ENCODE measurements at regions not wholly inside any gene's neighbourhood (a gene's known extent, or its start where the extent isn't known, plus 50 kb on each side); places are given as distances from the start of the nearest gene placed in this dataset.

- DNase-seq (ENCODE audit: low spot score), result no peak
Measured at GRCh38 chr10:3482200-3482993, 302.6 kb downstream of the KLF6 start.

- DNase-seq (ENCODE audit: low spot score), result no peak
Measured at GRCh38 chr10:3481496-3481895, 303.5 kb downstream of the KLF6 start.

- DNase-seq (ENCODE audit: low spot score), result no peak
Measured at GRCh38 chr10:3480990-3481315, 304.1 kb downstream of the KLF6 start.

GRCh38 chr10:3480281-3480989, 304.6 kb downstream of the KLF6 start:
- DNase-seq (ENCODE audit: low spot score), result no peak

- no peak for DNase-seq (ENCODE audit: low spot score)
Measured at GRCh38 chr10:3478632-3479240, 306.2 kb upstream of the PITRM1 start.

GRCh38 chr10:3478153-3478552, 305.6 kb upstream of the PITRM1 start:
- no peak for DNase-seq (ENCODE audit: low spot score)

- no peak for DNase-seq (ENCODE audit: low spot score)
Measured at GRCh38 chr10:3477683-3478082, 305.1 kb upstream of the PITRM1 start.

GRCh38 chr10:3476640-3477448, 304.3 kb upstream of the PITRM1 start:
- DNase-seq (ENCODE audit: low spot score), result no peak

- no peak for DNase-seq (ENCODE audit: low spot score)
Measured at GRCh38 chr10:3476186-3476585, 303.6 kb upstream of the PITRM1 start.

- DNase-seq (ENCODE audit: low spot score), result no peak
Measured at GRCh38 chr10:3475367-3475766, 302.8 kb upstream of the PITRM1 start.

GRCh38 chr10:3474266-3474665, 301.7 kb upstream of the PITRM1 start:
- DNase-seq (ENCODE audit: low spot score), result no peak

GRCh38 chr10:3473271-3473670, 300.7 kb upstream of the PITRM1 start:
- no peak for DNase-seq (ENCODE audit: low spot score)

- no peak for DNase-seq (ENCODE audit: low spot score)
Measured at GRCh38 chr10:3472287-3473051, 299.9 kb upstream of the PITRM1 start.

- DNase-seq (ENCODE audit: low spot score), result no peak
Measured at GRCh38 chr10:3471927-3472286, 299.3 kb upstream of the PITRM1 start.

- no peak for DNase-seq (ENCODE audit: low spot score)
Measured at GRCh38 chr10:3471472-3471871, 298.9 kb upstream of the PITRM1 start.

GRCh38 chr10:3470191-3470590, 297.6 kb upstream of the PITRM1 start:
- no peak for DNase-seq (ENCODE audit: low spot score)

- no peak for DNase-seq (ENCODE audit: low spot score)
Measured at GRCh38 chr10:3469639-3470020, 297.0 kb upstream of the PITRM1 start.

GRCh38 chr10:3468919-3469638, 296.5 kb upstream of the PITRM1 start:
- no peak for DNase-seq (ENCODE audit: low spot score)

GRCh38 chr10:3467052-3467951, 294.7 kb upstream of the PITRM1 start:
- no peak for DNase-seq (ENCODE audit: low spot score)

- no peak for DNase-seq (ENCODE audit: low spot score)
Measured at GRCh38 chr10:3465406-3465891, 292.9 kb upstream of the PITRM1 start.

All from D341Med (cell line).